HepG2 (cell line): ENCODE measurements at regions not wholly inside any gene's neighbourhood (a gene's known extent, or its start where the extent isn't known, plus 50 kb on each side); places are given as distances from the start of the nearest gene placed in this dataset.
"Not testable (repeated sequence)": the region's sequence is repeated elsewhere in the genome, so short reads cannot be mapped to it uniquely, and the experiment has no call there.

ENCODE experiments used
- BCL3 ChIP-seq: sonication (generic); formaldehyde crosslinking; IDR thresholded peaks from 2 replicates; pipeline ENCODE4 v1.5.1; 2020; ENCODE audit warnings: mild to moderate bottlenecking, missing genetic modification reagents, moderate library complexity
- BRD4 ChIP-seq: sonication (generic); formaldehyde crosslinking; IDR thresholded peaks from 2 replicates; pipeline ENCODE4 v1.4.0; 2020; ENCODE audit warnings: missing genetic modification reagents
- EP300 ChIP-seq, 3 experiments: sonication (generic) in 1 of 3; formaldehyde crosslinking in 1 of 3; IDR thresholded peaks; 2 replicates each; pipeline versions ENCODE4 v1.5.1 to v1.6.1; 2011 to 2020; ENCODE audit warnings: low read depth in 2 of 3, low read length in 2 of 3, borderline replicate concordance in 1 of 3, improper control_type of control experiment in 1 of 3, mild to moderate bottlenecking in 1 of 3, missing genetic modification reagents in 1 of 3, moderate library complexity in 1 of 3
- FOXO1 ChIP-seq: sonication (generic); formaldehyde crosslinking; IDR thresholded peaks from 2 replicates; pipeline ENCODE4 v1.4.0; 2020; ENCODE audit warnings: missing genetic modification reagents
- HOMEZ ChIP-seq: IDR thresholded peaks from 2 replicates; pipeline ENCODE4 v1.6.1; 2016; ENCODE audit warnings: low read depth
- LCORL ChIP-seq, 2 experiments: fragments of 450-650 bp in 1 of 2; sonication (generic) in 1 of 2; formaldehyde crosslinking in 1 of 2; IDR thresholded peaks; 2 replicates each; pipeline versions ENCODE4 v1.5.0 to v1.6.1; 2017 to 2020; ENCODE audit warnings: antibody characterized with exemption in 1 of 2, missing genetic modification reagents in 1 of 2
- PAXIP1 ChIP-seq: sonication (generic); formaldehyde crosslinking; conservative IDR thresholded peaks from 2 replicates; pipeline ENCODE4 v1.4.0; 2020; ENCODE audit warnings: mild to moderate bottlenecking, missing genetic modification reagents, moderate library complexity
- REPIN1 ChIP-seq: sonication (generic); formaldehyde crosslinking; IDR thresholded peaks from 2 replicates; pipeline ENCODE4 v1.8.0; 2022; ENCODE audit warnings: missing genetic modification reagents, low read depth, mild to moderate bottlenecking, borderline replicate concordance
- TARDBP ChIP-seq: sonication (generic); formaldehyde crosslinking; IDR thresholded peaks from 2 replicates; pipeline ENCODE4 v1.8.0; 2022; ENCODE audit warnings: mild to moderate bottlenecking, missing genetic modification reagents
- THYN1 ChIP-seq: sonication (generic); formaldehyde crosslinking; IDR thresholded peaks from 2 replicates; pipeline ENCODE4 v1.8.1; 2023; ENCODE audit warnings: low read depth, mild to moderate bottlenecking, moderate library complexity, missing genetic modification reagents, borderline replicate concordance
- ZBTB38 ChIP-seq: sonication (generic); formaldehyde crosslinking; IDR thresholded peaks from 2 replicates; pipeline ENCODE4 v1.5.1; 2020; ENCODE audit warnings: mild to moderate bottlenecking, missing genetic modification reagents
- ZNF274 ChIP-seq: sonication (generic); formaldehyde crosslinking; IDR thresholded peaks from 2 replicates; pipeline ENCODE4 v1.5.1; 2020; ENCODE audit warnings: mild to moderate bottlenecking, missing genetic modification reagents
- TF ChIP-seq, protein P1 (sequence below): sonication (generic); formaldehyde crosslinking; IDR thresholded peaks from 2 replicates; pipeline ENCODE4 v1.4.0; 2020; ENCODE audit warnings: missing genetic modification reagents
- TF ChIP-seq, protein P2 (sequence below): sonication (generic); formaldehyde crosslinking; IDR thresholded peaks from 2 replicates; pipeline ENCODE4 v1.8.1; 2022; ENCODE audit warnings: mild to moderate bottlenecking, missing genetic modification reagents
- TF ChIP-seq, protein P3 (sequence below): sonication (generic); formaldehyde crosslinking; IDR thresholded peaks from 2 replicates; pipeline ENCODE4 v1.4.0; 2020; ENCODE audit warnings: mild to moderate bottlenecking, missing genetic modification reagents

GRCh38 chr2:200124665-200125368 lies 169.4 kb downstream of the MAIP1 start (continued):
- TF ChIP-seq, protein P1, sequence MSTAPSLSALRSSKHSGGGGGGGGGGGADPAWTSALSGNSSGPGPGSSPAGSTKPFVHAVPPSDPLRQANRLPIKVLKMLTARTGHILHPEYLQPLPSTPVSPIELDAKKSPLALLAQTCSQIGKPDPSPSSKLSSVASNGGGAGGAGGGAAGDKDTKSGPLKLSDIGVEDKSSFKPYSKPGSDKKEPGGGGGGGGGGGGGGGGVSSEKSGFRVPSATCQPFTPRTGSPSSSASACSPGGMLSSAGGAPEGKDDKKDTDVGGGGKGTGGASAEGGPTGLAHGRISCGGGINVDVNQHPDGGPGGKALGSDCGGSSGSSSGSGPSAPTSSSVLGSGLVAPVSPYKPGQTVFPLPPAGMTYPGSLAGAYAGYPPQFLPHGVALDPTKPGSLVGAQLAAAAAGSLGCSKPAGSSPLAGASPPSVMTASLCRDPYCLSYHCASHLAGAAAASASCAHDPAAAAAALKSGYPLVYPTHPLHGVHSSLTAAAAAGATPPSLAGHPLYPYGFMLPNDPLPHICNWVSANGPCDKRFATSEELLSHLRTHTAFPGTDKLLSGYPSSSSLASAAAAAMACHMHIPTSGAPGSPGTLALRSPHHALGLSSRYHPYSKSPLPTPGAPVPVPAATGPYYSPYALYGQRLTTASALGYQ: 0 out of 2 replicates have a peak, but pooled peaks have one; percentile 27
- TF ChIP-seq REPIN1 (CRISPR knock-in tag): peak; percentile 57; the same call in 1 of the 2 replicates
- peak; percentile 9; the same call in 1 of the 2 replicates for TF ChIP-seq FOXO1 (CRISPR knock-in tag)
- TF ChIP-seq EP300 (IDR thresholded peaks at IDR 0.05; ENCODE audit: low read depth in 2 of 2, low read length in 2 of 2): 0 out of 4 replicates have a peak, but pooled peaks of 1 of the 2 experiments have one; percentile 45
- not testable (repeated sequence) for TF ChIP-seq EP300 (CRISPR knock-in tag; IDR thresholded peaks at IDR 0.05; ENCODE audit: borderline replicate concordance); LCORL (IDR thresholded peaks at IDR 0.05)
- TF ChIP-seq, protein P2, sequence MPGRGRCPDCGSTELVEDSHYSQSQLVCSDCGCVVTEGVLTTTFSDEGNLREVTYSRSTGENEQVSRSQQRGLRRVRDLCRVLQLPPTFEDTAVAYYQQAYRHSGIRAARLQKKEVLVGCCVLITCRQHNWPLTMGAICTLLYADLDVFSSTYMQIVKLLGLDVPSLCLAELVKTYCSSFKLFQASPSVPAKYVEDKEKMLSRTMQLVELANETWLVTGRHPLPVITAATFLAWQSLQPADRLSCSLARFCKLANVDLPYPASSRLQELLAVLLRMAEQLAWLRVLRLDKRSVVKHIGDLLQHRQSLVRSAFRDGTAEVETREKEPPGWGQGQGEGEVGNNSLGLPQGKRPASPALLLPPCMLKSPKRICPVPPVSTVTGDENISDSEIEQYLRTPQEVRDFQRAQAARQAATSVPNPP: peak; percentile 49; the same call in 1 of the 2 replicates
- peak; percentile 45; the same call in 1 of the 2 replicates for TF ChIP-seq BRD4
- peak; percentile 75 for TF ChIP-seq TARDBP (CRISPR knock-in tag)
- TF ChIP-seq BCL3 (CRISPR knock-in tag): peak; percentile 58; the same call in 1 of the 2 replicates
- TF ChIP-seq THYN1 (CRISPR knock-in tag): peak; percentile 77; the same call in 1 of the 2 replicates
- TF ChIP-seq ZNF274 (CRISPR knock-in tag): 0 out of 2 replicates have a peak, but pooled peaks have one; percentile 45
- TF ChIP-seq LCORL (CRISPR knock-in tag; IDR thresholded peaks at IDR 0.05): peak; percentile 55; the same call in 1 of the 2 replicates
- peak; percentile 60; the same call in 1 of the 2 replicates for TF ChIP-seq HOMEZ
- TF ChIP-seq ZBTB38 (CRISPR knock-in tag): peak; percentile 74; the same call in 1 of the 2 replicates
- peak; percentile 68 for TF ChIP-seq PAXIP1 (CRISPR knock-in tag)
- TF ChIP-seq, protein P3, sequence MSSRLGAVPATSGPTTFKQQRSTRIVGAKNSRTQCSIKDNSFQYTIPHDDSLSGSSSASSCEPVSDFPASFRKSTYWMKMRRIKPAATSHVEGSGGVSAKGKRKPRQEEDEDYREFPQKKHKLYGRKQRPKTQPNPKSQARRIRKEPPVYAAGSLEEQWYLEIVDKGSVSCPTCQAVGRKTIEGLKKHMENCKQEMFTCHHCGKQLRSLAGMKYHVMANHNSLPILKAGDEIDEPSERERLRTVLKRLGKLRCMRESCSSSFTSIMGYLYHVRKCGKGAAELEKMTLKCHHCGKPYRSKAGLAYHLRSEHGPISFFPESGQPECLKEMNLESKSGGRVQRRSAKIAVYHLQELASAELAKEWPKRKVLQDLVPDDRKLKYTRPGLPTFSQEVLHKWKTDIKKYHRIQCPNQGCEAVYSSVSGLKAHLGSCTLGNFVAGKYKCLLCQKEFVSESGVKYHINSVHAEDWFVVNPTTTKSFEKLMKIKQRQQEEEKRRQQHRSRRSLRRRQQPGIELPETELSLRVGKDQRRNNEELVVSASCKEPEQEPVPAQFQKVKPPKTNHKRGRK (CRISPR knock-in tag): 0 out of 2 replicates have a peak, but pooled peaks have one; percentile 24
